Smooth muscle cell (in vitro differentiated cells): ENCODE measurements at regions not wholly inside any gene's neighbourhood (a gene's known extent, or its start where the extent isn't known, plus 50 kb on each side); places are given as distances from the start of the nearest gene placed in this dataset.
A peak's percentile ranks its signal among the peaks of the same experiment; 100 is the strongest.

Experiments used
- DNase-seq: peaks from one replicate; lab custom pipeline; 2025; ENCODE audit not compliant: unreplicated experiment; lab: John Stamatoyannopoulos, UW
- H2AFZ ChIP-seq: fragments of 200-600 bp; sonication (generic); 2 replicates; pipeline ENCODE4 v1.6.0; 2016; ENCODE audit warnings: antibody characterized with exemption, low read depth, mild to moderate bottlenecking
- H3F3A ChIP-seq: fragments of 200-600 bp; sonication (generic); 2 replicates; pipeline ENCODE4 v1.6.0; 2017; ENCODE audit warnings: antibody characterized with exemption, low read depth
- H3K27ac ChIP-seq: fragments of 200-600 bp; sonication (generic); 2 replicates; pipeline ENCODE4 v1.5.1; 2016; ENCODE audit warnings: low read depth, mild to moderate bottlenecking
- H3K27me3 ChIP-seq: fragments of 200-600 bp; sonication (generic); 2 replicates; pipeline ENCODE4 v1.6.1; 2016; ENCODE audit warnings: low read depth, mild to moderate bottlenecking
- H3K36me3 ChIP-seq: fragments of 200-600 bp; sonication (generic); 2 replicates; pipeline ENCODE4 v1.5.1; 2016; ENCODE audit warnings: low read depth
- H3K4me1 ChIP-seq: fragments of 200-600 bp; sonication (generic); 2 replicates; pipeline ENCODE4 v1.5.1; 2016; ENCODE audit warnings: low read depth
- H3K4me2 ChIP-seq: fragments of 200-600 bp; sonication (generic); 2 replicates; pipeline ENCODE4 v1.6.0; 2016; ENCODE audit warnings: mild to moderate bottlenecking
- H3K4me3 ChIP-seq: fragments of 200-600 bp; sonication (generic); 2 replicates; pipeline ENCODE4 v1.5.1; 2016; ENCODE audit warnings: mild to moderate bottlenecking
- H3K79me2 ChIP-seq: fragments of 200-600 bp; sonication (generic); 2 replicates; pipeline ENCODE4 v1.6.0; 2016; ENCODE audit warnings: low read depth, mild to moderate bottlenecking
- H3K9ac ChIP-seq: fragments of 200-600 bp; sonication (generic); 2 replicates; pipeline ENCODE4 v1.6.0; 2016; ENCODE audit warnings: low read depth
- H3K9me3 ChIP-seq: fragments of 200-600 bp; sonication (generic); replicated peaks from 2 replicates; pipeline ENCODE4 v1.5.1; 2016; ENCODE audit warnings: low read depth
- H4K20me1 ChIP-seq: fragments of 200-600 bp; sonication (generic); 2 replicates; pipeline ENCODE4 v1.6.0; 2016; ENCODE audit warnings: low read depth
- WGBS: methylation state at CpG from one replicate; pipeline ENCODE4 v1.1.7; 2016; ENCODE audit warnings: low lambda C conversion rate; 5-methylcytosine and 5-hydroxymethylcytosine counted together
- TF ChIP-seq, protein P1 (sequence below): fragments of 200-600 bp; sonication (generic); IDR thresholded peaks from 2 replicates; pipeline ENCODE4 v1.5.1; 2017; ENCODE audit warnings: borderline replicate concordance, mild to moderate bottlenecking, antibody characterized with exemption; ENCODE audit not compliant: insufficient read depth, poor library complexity, severe bottlenecking

DNA sequence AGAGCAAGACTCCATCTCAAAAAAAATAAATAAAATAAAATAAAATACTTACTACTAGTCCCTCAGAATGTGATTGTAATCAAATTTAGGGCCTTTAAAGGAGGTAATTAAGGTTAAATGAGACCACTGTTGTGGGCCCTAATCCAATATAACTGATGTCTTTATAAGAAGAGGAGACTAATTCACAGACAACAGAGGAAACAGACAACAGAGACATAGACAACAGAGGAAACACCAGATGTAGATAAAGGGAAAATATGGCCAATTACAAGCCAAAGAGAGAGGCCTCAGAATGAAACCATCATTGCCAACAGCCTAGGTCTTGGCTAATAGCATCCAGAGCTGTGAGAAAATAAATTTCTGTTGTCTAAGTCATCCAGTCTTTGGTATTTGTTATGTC, 669.0 kb upstream of the FOXG1 start:
- Histone ChIP-seq H3K36me3 (no peaks in the 10 kb centered on the region), H3K4me3 (no peak overlapping the region), H3K4me2 (no peak overlapping the region), H3K27me3 (no peaks in the 10 kb centered on the region), H3K4me1 (no peaks in the 10 kb centered on the region), H3K9ac (no peak overlapping the region), H4K20me1 (no peaks in the 10 kb centered on the region), H3K9me3 (no peaks in the 10 kb centered on the region), H2AFZ (no peak overlapping the region), H3K79me2 (no peaks in the 10 kb centered on the region), H3F3A (no peaks in the 10 kb centered on the region), H3K27ac (no peak overlapping the region)
- TF ChIP-seq, protein P1, sequence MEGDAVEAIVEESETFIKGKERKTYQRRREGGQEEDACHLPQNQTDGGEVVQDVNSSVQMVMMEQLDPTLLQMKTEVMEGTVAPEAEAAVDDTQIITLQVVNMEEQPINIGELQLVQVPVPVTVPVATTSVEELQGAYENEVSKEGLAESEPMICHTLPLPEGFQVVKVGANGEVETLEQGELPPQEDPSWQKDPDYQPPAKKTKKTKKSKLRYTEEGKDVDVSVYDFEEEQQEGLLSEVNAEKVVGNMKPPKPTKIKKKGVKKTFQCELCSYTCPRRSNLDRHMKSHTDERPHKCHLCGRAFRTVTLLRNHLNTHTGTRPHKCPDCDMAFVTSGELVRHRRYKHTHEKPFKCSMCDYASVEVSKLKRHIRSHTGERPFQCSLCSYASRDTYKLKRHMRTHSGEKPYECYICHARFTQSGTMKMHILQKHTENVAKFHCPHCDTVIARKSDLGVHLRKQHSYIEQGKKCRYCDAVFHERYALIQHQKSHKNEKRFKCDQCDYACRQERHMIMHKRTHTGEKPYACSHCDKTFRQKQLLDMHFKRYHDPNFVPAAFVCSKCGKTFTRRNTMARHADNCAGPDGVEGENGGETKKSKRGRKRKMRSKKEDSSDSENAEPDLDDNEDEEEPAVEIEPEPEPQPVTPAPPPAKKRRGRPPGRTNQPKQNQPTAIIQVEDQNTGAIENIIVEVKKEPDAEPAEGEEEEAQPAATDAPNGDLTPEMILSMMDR, result no peak
- no peak for DNase-seq

DNA sequence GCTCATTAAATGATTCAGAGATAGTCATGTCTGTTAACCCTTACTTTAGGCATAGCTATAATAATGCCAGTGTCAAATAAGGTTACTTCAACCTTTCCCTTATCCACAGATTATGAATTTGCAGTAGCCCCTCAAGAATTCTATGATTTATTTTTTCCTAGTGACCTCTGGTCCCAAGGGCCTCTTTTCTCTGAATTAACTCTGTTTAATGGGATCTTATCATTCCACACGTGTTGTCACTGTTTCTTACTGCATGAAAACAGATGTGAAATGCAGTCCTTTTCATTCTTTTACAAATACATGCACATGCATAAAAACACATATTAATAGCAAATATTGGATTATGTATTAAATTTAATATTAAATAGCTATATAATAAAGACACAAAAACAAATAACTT, 667.7 kb upstream of the FOXG1 start:
- Histone ChIP-seq H3K79me2 (no peaks in the 10 kb centered on the region), H3F3A (no peaks in the 10 kb centered on the region), H2AFZ (no peak overlapping the region), H3K36me3 (no peaks in the 10 kb centered on the region), H4K20me1 (no peaks in the 10 kb centered on the region), H3K27me3 (no peaks in the 10 kb centered on the region), H3K4me3 (no peak overlapping the region), H3K4me1 (no peaks in the 10 kb centered on the region), H3K9ac (no peak overlapping the region), H3K9me3 (no peaks in the 10 kb centered on the region), H3K27ac (no peak overlapping the region), H3K4me2 (no peak overlapping the region)
- DNase-seq, result no peak
- TF ChIP-seq, protein P1, result no peak
- 68% methylated on average over 1 of the region's 1 CpG for WGBS

DNA sequence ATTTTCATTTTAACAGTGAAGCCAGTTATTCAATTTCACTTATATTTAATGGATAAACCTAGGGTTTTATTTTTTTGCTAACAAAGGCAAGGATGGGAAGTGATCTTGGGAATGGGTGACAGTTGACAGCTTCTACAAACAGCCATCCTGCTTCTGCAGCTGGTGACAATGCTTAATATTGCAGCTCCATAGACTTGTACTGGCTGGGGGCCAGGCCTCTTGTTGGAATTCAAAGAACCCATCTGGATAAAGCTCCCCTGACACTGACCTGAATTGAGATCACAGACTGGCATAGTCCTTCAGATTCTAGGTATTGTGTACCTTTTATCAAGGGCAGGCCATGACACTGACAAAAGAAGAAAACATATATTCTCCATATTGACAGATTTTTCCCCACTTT, 664.6 kb upstream of the FOXG1 start:
- Histone ChIP-seq H2AFZ (no peak overlapping the region), H3K27ac (peak overlapping the region; percentile 39), H3K9ac (no peak overlapping the region), H3K27me3 (no peaks in the 10 kb centered on the region), H3K79me2 (no peaks in the 10 kb centered on the region), H3K4me3 (no peak overlapping the region), H3K9me3 (no peaks in the 10 kb centered on the region), H3K4me1 (no peaks in the 10 kb centered on the region), H4K20me1 (no peaks in the 10 kb centered on the region), H3K36me3 (no peaks in the 10 kb centered on the region), H3K4me2 (no peak overlapping the region), H3F3A (no peaks in the 10 kb centered on the region)
- DNase-seq, result no peak
- TF ChIP-seq, protein P1, result no peak

DNA sequence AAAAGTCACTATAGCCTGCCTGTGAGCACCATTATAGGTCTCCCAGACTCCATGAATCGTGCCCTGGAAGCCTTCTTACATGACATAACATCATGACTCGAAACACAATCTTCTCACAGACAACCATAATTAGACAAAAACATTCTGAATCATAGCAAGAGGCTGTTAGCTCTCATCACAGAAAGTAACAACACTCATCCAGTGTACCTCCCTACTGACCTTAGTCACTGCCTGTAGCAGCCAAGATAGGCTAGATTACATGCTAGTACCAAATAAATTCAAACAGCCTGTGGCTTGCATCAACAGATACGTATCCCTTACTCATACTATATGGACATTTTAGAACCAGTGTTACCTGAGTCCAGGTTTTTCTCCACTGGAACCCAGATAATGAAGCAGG, 663.8 kb upstream of the FOXG1 start:
- H2AFZ ChIP-seq, result no peak overlapping the region
- no peak overlapping the region for H3K4me3 ChIP-seq
- H3K4me1 ChIP-seq, result no peaks in the 10 kb centered on the region
- no peak for DNase-seq
- no peak overlapping the region for H3K4me2 ChIP-seq
- no peaks in the 10 kb centered on the region for H3F3A ChIP-seq
- H3K36me3 ChIP-seq, result no peaks in the 10 kb centered on the region
- H3K9ac ChIP-seq, result no peak overlapping the region
- no peaks in the 10 kb centered on the region for H3K27me3 ChIP-seq
- 22% methylated on average over 3 of the region's 3 CpGs for WGBS
- H3K9me3 ChIP-seq, result no peaks in the 10 kb centered on the region
- H4K20me1 ChIP-seq, result no peaks in the 10 kb centered on the region
- peak overlapping the region; percentile 55 for H3K27ac ChIP-seq
- TF ChIP-seq, protein P1, result no peak
- H3K79me2 ChIP-seq, result no peaks in the 10 kb centered on the region
